ENCODE measurements at regions not wholly inside any gene's neighbourhood (a gene's known extent, or its start where the extent isn't known, plus 50 kb on each side); places are given as distances from the start of the nearest gene placed in this dataset.

DNA sequence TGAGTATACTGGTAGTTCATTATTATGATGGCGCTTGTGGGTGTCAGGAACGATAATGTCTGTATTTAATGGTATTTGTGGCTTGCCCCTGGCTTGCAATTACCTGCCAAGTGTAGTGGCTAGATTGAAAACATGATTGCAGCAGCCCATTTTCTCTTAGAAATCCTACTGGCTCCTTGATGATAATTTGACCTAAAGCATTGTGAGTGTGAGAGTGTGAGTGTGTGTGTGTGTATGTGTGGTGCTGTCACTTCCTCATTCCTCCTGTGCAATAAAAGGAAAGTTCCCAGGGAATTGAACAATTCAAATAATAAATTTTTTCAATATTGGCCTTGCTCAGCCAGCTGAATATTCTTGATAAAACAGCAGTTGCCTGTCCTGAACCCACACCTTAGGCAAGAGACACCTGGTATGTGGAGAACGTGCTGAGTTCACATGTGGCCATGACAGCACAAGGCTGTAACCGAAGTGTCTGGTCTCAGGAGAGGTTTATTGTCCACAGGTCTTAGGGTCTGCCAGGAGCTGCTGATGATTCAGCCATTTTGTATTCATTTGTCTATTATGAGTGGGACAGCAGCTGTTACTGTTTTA is 193.3 kb downstream of the CD47 start:
- TF ChIP-seq, protein P1, sequence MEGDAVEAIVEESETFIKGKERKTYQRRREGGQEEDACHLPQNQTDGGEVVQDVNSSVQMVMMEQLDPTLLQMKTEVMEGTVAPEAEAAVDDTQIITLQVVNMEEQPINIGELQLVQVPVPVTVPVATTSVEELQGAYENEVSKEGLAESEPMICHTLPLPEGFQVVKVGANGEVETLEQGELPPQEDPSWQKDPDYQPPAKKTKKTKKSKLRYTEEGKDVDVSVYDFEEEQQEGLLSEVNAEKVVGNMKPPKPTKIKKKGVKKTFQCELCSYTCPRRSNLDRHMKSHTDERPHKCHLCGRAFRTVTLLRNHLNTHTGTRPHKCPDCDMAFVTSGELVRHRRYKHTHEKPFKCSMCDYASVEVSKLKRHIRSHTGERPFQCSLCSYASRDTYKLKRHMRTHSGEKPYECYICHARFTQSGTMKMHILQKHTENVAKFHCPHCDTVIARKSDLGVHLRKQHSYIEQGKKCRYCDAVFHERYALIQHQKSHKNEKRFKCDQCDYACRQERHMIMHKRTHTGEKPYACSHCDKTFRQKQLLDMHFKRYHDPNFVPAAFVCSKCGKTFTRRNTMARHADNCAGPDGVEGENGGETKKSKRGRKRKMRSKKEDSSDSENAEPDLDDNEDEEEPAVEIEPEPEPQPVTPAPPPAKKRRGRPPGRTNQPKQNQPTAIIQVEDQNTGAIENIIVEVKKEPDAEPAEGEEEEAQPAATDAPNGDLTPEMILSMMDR (IDR thresholded peaks at IDR 0.05; ENCODE audit: low read depth, low read length, missing control alignments) = no peak
- no peak for DNase-seq (ENCODE audit: low read depth)
- in situ Hi-C loops (cut with HindIII; ENCODE audit: low sequenced_read_pairs) = loop anchor here (10.0 kb wide), 1 partner anchor 63 kb away; no protein-coding TSS in a partner anchor
- no peak overlapping the region for H3K4me3 ChIP-seq (ENCODE audit: low read depth, low read length)

DNA sequence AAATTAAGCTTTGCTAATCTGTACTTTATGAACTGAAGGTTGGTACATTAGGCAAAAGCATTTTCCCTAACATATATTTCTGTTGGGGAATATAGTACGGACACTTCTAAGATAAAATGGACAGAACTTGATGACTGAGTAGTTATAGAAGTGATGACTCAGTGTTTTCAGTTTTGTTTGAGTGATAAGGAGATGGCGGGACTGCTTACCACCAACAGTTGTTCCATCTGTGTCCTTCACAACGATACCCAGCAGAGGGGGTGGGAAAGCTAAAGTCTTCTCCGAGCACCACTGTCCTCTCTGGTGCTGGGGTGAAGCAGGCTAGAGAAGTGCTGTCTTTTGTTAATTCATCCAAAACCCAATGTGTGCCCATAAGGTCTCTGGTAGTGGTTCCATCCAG is 195.8 kb downstream of the CD47 start:
- TF ChIP-seq, protein P1 (IDR thresholded peaks at IDR 0.05; ENCODE audit: low read depth, low read length, missing control alignments) = no peak
- no peak for DNase-seq (ENCODE audit: low read depth)
- in situ Hi-C loops (cut with HindIII; ENCODE audit: low sequenced_read_pairs) = loop anchor here (10.0 kb wide), 1 partner anchor 60 kb away; no protein-coding TSS in a partner anchor
- no peak overlapping the region for H3K4me3 ChIP-seq (ENCODE audit: low read depth, low read length)

DNA sequence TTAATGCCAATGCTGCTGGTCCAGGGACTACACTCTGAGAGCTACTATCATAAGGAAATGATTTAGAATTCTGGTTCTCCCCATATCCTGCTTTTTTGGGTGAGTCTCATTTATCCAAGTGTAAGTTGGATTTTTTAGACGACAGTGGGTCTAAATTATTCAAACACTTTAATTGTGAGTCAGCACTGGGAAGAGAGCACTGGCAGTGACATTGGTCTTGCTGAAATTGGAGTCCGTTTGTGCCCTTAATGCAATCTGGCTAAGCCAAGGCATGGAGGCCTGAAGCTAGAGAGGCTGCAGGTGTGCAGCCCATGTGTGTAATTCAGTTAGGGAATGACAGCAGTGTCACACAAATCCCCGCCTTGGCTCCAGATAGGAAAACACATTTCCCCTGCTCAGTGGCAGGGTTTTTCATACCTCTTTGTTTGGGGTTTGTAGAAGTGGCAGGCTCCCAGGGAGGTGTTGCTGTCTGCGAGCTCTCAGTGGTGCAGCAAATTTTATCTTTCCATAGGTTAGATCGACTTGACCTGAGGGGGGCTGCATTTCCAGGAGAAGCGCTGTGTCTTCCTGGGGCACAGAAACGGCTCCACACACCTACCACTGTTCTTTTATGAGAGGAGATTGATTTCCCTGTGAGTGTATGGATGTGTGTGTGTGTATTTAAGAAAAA is 197.7 kb downstream of the CD47 start:
- TF ChIP-seq, protein P1 (IDR thresholded peaks at IDR 0.05; ENCODE audit: low read depth, low read length, missing control alignments) = no peak
- in situ Hi-C loops (cut with HindIII; ENCODE audit: low sequenced_read_pairs) = loop anchor here (10.0 kb wide), 1 partner anchor 58 kb away; no protein-coding TSS in a partner anchor

DNA sequence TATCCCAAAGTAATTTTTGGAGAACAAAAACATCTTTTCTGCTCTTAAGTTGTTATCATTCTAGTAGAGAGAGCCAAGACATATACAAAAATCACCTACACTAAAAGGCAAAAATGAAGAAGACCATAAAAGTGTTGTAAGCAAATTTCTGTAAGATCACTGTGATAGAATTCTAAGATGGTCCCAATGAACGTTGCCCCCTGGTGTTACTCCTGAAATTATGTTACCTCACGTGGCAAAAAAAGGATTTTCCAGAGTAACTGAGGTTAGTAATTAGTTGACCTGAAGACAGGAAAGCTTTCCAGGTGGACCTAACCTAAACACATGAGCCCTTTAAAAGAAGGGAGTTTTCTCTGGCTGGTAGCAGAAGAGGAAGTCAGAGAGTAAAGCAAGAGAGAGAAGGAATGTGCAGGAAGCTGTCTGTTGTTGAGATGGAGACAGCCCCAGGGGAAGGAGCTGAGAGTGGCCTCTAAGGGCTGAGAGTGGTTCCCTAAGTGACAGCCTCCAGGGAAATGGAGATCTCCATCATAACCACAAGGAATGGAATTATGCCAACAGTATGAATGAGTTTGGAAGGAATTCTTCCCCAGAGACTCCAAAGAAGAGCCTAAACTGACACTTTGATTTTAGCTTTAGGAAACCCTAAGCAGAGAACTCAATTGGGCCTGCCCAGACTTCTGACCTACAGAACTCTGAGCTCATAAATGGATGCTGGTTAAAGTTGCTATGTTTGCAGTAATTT is 205.9 kb downstream of the CD47 start:
- TF ChIP-seq, protein P1 (IDR thresholded peaks at IDR 0.05; ENCODE audit: low read depth, low read length, missing control alignments) = peak; percentile 33
- in situ Hi-C loops (cut with HindIII; ENCODE audit: low sequenced_read_pairs) = no loop called here
- peak; percentile 23 for DNase-seq (ENCODE audit: low read depth)
- H3K4me3 ChIP-seq (ENCODE audit: low read depth, low read length) = no peak overlapping the region

More for the DNA sequence above, 197.7 kb downstream of the CD47 start:
- H3K4me3 ChIP-seq (ENCODE audit: low read depth, low read length) = no peak overlapping the region
- no peak for DNase-seq (ENCODE audit: low read depth)

DNA sequence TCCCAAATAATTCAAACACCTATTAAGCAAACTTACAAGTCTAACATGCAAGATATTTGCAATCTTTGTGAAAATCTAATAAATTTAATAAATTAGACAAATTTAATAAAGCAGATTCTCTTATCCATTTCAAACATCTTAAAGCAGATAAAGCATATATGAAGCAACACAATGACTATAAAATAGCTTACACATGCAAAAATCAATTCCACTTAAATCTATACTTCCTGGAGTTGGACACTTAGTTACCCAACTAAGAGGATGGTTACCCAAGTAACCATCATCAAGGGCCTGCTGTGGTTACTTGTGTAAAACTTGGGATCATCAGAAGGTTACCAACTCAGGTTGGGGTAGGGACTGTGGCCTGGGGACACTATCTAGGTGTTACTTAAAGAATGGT is 206.8 kb downstream of the CD47 start:
- in situ Hi-C loops (cut with HindIII; ENCODE audit: low sequenced_read_pairs) = no loop called here
- TF ChIP-seq, protein P1 (IDR thresholded peaks at IDR 0.05; ENCODE audit: low read depth, low read length, missing control alignments) = no peak
- DNase-seq (ENCODE audit: low read depth) = no peak
- no peak overlapping the region for H3K4me3 ChIP-seq (ENCODE audit: low read depth, low read length)

DNA sequence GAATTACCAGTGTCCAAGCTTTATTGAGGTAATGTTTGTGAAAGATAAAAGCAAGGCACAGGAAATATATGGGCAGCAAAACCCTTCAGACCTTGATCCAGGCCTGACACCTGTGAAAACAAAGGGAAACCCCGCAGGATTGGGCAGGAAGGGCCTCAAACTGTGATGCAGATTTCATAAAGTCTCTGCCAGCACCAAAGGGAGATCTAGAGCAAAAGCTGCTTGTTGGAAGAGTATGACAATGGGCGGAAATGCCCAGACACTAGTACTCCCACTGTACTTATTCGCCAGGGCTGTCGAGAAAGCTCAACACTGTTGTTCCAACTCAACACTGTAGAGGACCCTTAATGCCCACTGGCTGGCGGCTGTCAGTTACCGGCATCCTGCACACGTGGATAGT is 207.9 kb downstream of the CD47 start:
- no peak overlapping the region for H3K4me3 ChIP-seq (ENCODE audit: low read depth, low read length)
- in situ Hi-C loops (cut with HindIII; ENCODE audit: low sequenced_read_pairs) = no loop called here
- DNase-seq (ENCODE audit: low read depth) = no peak
- TF ChIP-seq, protein P1 (IDR thresholded peaks at IDR 0.05; ENCODE audit: low read depth, low read length, missing control alignments) = no peak

Measured in astrocyte of the cerebellum (primary cell).